Neural cell (in vitro differentiated cells): ENCODE measurements at regions not wholly inside any gene's neighbourhood (a gene's known extent, or its start where the extent isn't known, plus 50 kb on each side); places are given as distances from the start of the nearest gene placed in this dataset.

Experiments used
- H2AFZ ChIP-seq: fragments of 200-600, 300-800 bp; sonication (generic), shearing (Covaris generic); 2 replicates; pipeline ENCODE4 v1.6.0; 2014; ENCODE audit warnings: low read depth, mild to moderate bottlenecking, antibody characterized with exemption, low read length, moderate library complexity
- H3F3A ChIP-seq: fragments of 200-600 bp; shearing (Covaris generic); 2 replicates; pipeline ENCODE4 v1.6.1; 2016; ENCODE audit warnings: mild to moderate bottlenecking, moderate library complexity, mixed read lengths, antibody characterized with exemption, low read length; ENCODE audit not compliant: insufficient read depth, poor library complexity, severe bottlenecking
- H3K27ac ChIP-seq: fragments of 200-600, 300-800 bp; sonication (generic), shearing (Covaris generic); 2 replicates; pipeline ENCODE4 v1.5.1; 2014; ENCODE audit warnings: mild to moderate bottlenecking, low read length, moderate library complexity
- H3K27me3 ChIP-seq: fragments of 300-800, 200-600 bp; sonication (generic), shearing (Covaris generic); 2 replicates; pipeline ENCODE4 v1.6.0; 2014; ENCODE audit warnings: mild to moderate bottlenecking, low read depth, low read length, moderate library complexity; ENCODE audit not compliant: insufficient read depth
- H3K36me3 ChIP-seq: fragments of 300-800, 200-600 bp; sonication (generic), shearing (Covaris generic); 2 replicates; pipeline ENCODE4 v1.5.1; 2014; ENCODE audit warnings: mild to moderate bottlenecking, antibody characterized with exemption, low read length, moderate library complexity; ENCODE audit not compliant: insufficient read depth
- H3K4me2 ChIP-seq: fragments of 300-800, 200-600 bp; sonication (generic), shearing (Covaris generic); 2 replicates; pipeline ENCODE4 v1.6.0; 2014; ENCODE audit warnings: mild to moderate bottlenecking, low read length
- H3K4me3 ChIP-seq: fragments of 300-800, 200-600 bp; sonication (generic), shearing (Covaris generic); 2 replicates; pipeline ENCODE4 v1.5.1; 2014; ENCODE audit warnings: mild to moderate bottlenecking, low read length, moderate library complexity
- H3K79me2 ChIP-seq: fragments of 200-600 bp; shearing (Covaris generic); replicated peaks from 2 replicates; pipeline ENCODE4 v1.6.0; 2014; ENCODE audit warnings: mild to moderate bottlenecking, low read length, moderate library complexity; ENCODE audit not compliant: insufficient read depth
- H3K9ac ChIP-seq: fragments of 300-800, 200-600 bp; sonication (generic), shearing (Covaris generic); 2 replicates; pipeline ENCODE4 v1.6.1; 2016; ENCODE audit warnings: mild to moderate bottlenecking, low read length, mixed read lengths
- H3K9me2 ChIP-seq: fragments of 200-600 bp; shearing (Covaris generic); 2 replicates; pipeline ENCODE4 v1.6.1; 2016; ENCODE audit warnings: mild to moderate bottlenecking, low read length, mixed read lengths; ENCODE audit not compliant: insufficient read depth
- H3K9me3 ChIP-seq: fragments of 200-600, 300-800 bp; sonication (generic), shearing (Covaris generic); 2 replicates; pipeline ENCODE4 v1.6.1; 2016; ENCODE audit warnings: mild to moderate bottlenecking, mixed run types, low read length, moderate library complexity, mixed read lengths
- H4K20me1 ChIP-seq: fragments of 200-600 bp; shearing (Covaris generic); 2 replicates; pipeline ENCODE4 v1.6.1; 2016; ENCODE audit warnings: mild to moderate bottlenecking, mixed run types; ENCODE audit not compliant: insufficient read depth
- EP300 ChIP-seq: fragments of 450-650 bp; conservative IDR thresholded peaks from 2 replicates; pipeline ENCODE4 v1.6.1; 2014; ENCODE audit warnings: antibody characterized with exemption, mild to moderate bottlenecking, moderate library complexity; ENCODE audit not compliant: poor library complexity, severe bottlenecking
- EZH2 ChIP-seq: fragments of 200-600, 300-800 bp; shearing (Covaris generic), sonication (generic); IDR thresholded peaks from 2 replicates; pipeline ENCODE4 v1.6.1; 2014; ENCODE audit warnings: antibody characterized with exemption, low read length, borderline replicate concordance, mild to moderate bottlenecking; ENCODE audit not compliant: insufficient read depth, poor library complexity, severe bottlenecking
- MXI1 ChIP-seq: fragments of 450-650 bp; conservative IDR thresholded peaks from 2 replicates; pipeline ENCODE4 v1.6.1; 2014; ENCODE audit warnings: antibody characterized with exemption, mild to moderate bottlenecking; ENCODE audit not compliant: poor library complexity, severe bottlenecking
- POLR2AphosphoS5 ChIP-seq: IDR thresholded peaks from 2 replicates; pipeline ENCODE4 v1.6.1; 2012
- RAD21 ChIP-seq: fragments of 450-650 bp; conservative IDR thresholded peaks from 2 replicates; pipeline ENCODE4 v1.6.1; 2014; ENCODE audit warnings: antibody characterized with exemption, mild to moderate bottlenecking, moderate library complexity
- SMC3 ChIP-seq: fragments of 450-650 bp; conservative IDR thresholded peaks from 2 replicates; pipeline ENCODE4 v1.6.1; 2014; ENCODE audit warnings: antibody characterized with exemption, mild to moderate bottlenecking, moderate library complexity; ENCODE audit not compliant: poor library complexity
- TAF1 ChIP-seq: IDR thresholded peaks from 2 replicates; pipeline ENCODE4 v1.6.1; 2012; ENCODE audit warnings: low read depth
- TF ChIP-seq, protein P1 (sequence below): fragments of 450-650 bp; IDR thresholded peaks from 2 replicates; pipeline ENCODE4 v1.5.1; 2014; ENCODE audit warnings: antibody characterized with exemption, mild to moderate bottlenecking, moderate library complexity; ENCODE audit not compliant: poor library complexity, severe bottlenecking
- TF ChIP-seq, protein P2 (sequence below): IDR thresholded peaks from 2 replicates; pipeline ENCODE4 v1.6.1; 2012; ENCODE audit warnings: borderline replicate concordance

DNA sequence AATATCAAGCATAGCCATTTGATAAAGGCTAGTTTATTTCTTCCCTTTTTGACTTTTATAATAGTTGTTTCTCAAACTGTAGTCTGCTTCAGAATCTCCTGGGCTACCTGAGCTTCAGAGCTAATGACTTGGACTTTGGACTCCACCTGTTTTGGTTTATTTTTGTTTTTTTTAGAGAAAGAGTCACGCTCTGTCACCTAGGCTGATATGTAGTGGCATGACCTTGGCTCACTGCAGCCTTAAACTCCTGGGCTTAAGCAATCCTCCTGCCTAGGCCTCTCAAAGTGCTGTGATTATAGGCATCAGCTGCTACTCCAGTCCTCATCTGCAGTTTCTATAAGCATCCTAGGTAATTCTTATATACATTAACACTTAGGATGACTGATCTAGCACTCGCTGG, 90.5 kb downstream of the DDIT4L start:
- H3K9me2 ChIP-seq = no peaks in the 10 kb centered on the region
- no peaks in the 10 kb centered on the region for H3K36me3 ChIP-seq
- no peak overlapping the region for H3K9ac ChIP-seq
- TF ChIP-seq SMC3 (no peak), EZH2 (no peak), TAF1 (no peak), RAD21 (no peak), EP300 (no peak), POLR2AphosphoS5 (no peak), MXI1 (no peak)
- TF ChIP-seq, protein P1, sequence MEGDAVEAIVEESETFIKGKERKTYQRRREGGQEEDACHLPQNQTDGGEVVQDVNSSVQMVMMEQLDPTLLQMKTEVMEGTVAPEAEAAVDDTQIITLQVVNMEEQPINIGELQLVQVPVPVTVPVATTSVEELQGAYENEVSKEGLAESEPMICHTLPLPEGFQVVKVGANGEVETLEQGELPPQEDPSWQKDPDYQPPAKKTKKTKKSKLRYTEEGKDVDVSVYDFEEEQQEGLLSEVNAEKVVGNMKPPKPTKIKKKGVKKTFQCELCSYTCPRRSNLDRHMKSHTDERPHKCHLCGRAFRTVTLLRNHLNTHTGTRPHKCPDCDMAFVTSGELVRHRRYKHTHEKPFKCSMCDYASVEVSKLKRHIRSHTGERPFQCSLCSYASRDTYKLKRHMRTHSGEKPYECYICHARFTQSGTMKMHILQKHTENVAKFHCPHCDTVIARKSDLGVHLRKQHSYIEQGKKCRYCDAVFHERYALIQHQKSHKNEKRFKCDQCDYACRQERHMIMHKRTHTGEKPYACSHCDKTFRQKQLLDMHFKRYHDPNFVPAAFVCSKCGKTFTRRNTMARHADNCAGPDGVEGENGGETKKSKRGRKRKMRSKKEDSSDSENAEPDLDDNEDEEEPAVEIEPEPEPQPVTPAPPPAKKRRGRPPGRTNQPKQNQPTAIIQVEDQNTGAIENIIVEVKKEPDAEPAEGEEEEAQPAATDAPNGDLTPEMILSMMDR = no peak
- TF ChIP-seq, protein P2, sequence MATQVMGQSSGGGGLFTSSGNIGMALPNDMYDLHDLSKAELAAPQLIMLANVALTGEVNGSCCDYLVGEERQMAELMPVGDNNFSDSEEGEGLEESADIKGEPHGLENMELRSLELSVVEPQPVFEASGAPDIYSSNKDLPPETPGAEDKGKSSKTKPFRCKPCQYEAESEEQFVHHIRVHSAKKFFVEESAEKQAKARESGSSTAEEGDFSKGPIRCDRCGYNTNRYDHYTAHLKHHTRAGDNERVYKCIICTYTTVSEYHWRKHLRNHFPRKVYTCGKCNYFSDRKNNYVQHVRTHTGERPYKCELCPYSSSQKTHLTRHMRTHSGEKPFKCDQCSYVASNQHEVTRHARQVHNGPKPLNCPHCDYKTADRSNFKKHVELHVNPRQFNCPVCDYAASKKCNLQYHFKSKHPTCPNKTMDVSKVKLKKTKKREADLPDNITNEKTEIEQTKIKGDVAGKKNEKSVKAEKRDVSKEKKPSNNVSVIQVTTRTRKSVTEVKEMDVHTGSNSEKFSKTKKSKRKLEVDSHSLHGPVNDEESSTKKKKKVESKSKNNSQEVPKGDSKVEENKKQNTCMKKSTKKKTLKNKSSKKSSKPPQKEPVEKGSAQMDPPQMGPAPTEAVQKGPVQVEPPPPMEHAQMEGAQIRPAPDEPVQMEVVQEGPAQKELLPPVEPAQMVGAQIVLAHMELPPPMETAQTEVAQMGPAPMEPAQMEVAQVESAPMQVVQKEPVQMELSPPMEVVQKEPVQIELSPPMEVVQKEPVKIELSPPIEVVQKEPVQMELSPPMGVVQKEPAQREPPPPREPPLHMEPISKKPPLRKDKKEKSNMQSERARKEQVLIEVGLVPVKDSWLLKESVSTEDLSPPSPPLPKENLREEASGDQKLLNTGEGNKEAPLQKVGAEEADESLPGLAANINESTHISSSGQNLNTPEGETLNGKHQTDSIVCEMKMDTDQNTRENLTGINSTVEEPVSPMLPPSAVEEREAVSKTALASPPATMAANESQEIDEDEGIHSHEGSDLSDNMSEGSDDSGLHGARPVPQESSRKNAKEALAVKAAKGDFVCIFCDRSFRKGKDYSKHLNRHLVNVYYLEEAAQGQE = no peak
- no peak overlapping the region for H2AFZ ChIP-seq
- no peaks in the 10 kb centered on the region for H3K79me2 ChIP-seq
- H3K9me3 ChIP-seq = no peaks in the 10 kb centered on the region
- no peaks in the 10 kb centered on the region for H3F3A ChIP-seq
- H3K4me3 ChIP-seq = no peak overlapping the region
- H3K27me3 ChIP-seq = no peaks in the 10 kb centered on the region
- H3K4me2 ChIP-seq = no peak overlapping the region
- H4K20me1 ChIP-seq = no peaks in the 10 kb centered on the region
- no peak overlapping the region for H3K27ac ChIP-seq

DNA sequence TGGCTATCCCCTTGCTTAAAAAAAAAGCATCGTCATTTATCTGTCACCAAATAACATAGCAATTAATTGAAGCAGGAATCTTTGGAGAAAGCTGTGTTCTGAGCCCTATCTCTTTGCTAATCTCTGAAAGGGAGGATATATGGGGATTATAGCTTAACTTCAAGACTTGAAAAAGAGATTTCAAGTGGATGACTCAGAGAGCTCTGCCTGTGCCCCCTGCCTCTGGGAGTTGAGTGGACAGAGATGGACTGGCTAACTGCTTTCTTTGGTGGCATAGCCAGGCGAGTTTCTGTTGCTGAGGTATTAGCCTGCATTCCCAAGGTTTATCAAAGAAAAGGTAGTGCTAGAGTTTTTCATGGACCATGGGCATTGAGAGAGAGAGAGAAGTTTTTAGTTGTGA, 91.6 kb downstream of the DDIT4L start:
- no peaks in the 10 kb centered on the region for H3F3A ChIP-seq
- no peaks in the 10 kb centered on the region for H4K20me1 ChIP-seq
- H3K36me3 ChIP-seq = no peaks in the 10 kb centered on the region
- H3K27ac ChIP-seq = no peak overlapping the region
- H3K4me2 ChIP-seq = no peak overlapping the region
- no peaks in the 10 kb centered on the region for H3K27me3 ChIP-seq
- TF ChIP-seq POLR2AphosphoS5 (no peak), RAD21 (no peak), EP300 (no peak), SMC3 (no peak), MXI1 (no peak), EZH2 (no peak), TAF1 (no peak)
- TF ChIP-seq, protein P2 = no peak
- TF ChIP-seq, protein P1 = no peak
- H3K9me2 ChIP-seq = no peaks in the 10 kb centered on the region
- H2AFZ ChIP-seq = no peak overlapping the region
- no peak overlapping the region for H3K9ac ChIP-seq
- no peaks in the 10 kb centered on the region for H3K79me2 ChIP-seq
- no peaks in the 10 kb centered on the region for H3K9me3 ChIP-seq
- H3K4me3 ChIP-seq = no peak overlapping the region
